CD4-positive, alpha-beta T cell (primary cell): ENCODE measurements at regions not wholly inside any gene's neighbourhood (a gene's known extent, or its start where the extent isn't known, plus 50 kb on each side); places are given as distances from the start of the nearest gene placed in this dataset.

ENCODE experiments used
- ATAC-seq: fragments of 200-7000 bp; cut with Tn5 transposase; one replicate; pipeline ENCODE4 v1.10.0; 2022; ENCODE audit warnings: mild to moderate bottlenecking; ENCODE audit not compliant: poor library complexity
- CTCF ChIA-PET: fragments of 350-600 bp; sonication (Branson Sonifier 250); formaldehyde crosslinking; loops from one replicate; lab custom pipeline; 2021; ENCODE audit warnings: antibody characterized with exemption, inconsistent platforms; lab: Charles Lee
- POLR2A ChIA-PET: fragments of 350-600 bp; sonication (Branson Sonifier 250); formaldehyde crosslinking; loops from one replicate; lab custom pipeline; 2021; ENCODE audit warnings: antibody characterized with exemption, inconsistent platforms; lab: Charles Lee
- DNase-seq, 14 experiments: peaks; one replicate each; pipeline ENCODE4 v3.0.0-alpha.2; 2013 to 2020; ENCODE audit warnings: mixed read lengths in 2 of 14
- H3K27ac ChIP-seq, 2 donors: one replicate each; pipeline versions ENCODE4 v1.5.1 to v1.7.0; 2013; ENCODE audit warnings: low read length in 2 of 2, low read depth in 1 of 2, mild to moderate bottlenecking in 1 of 2
- H3K27me3 ChIP-seq, 2 experiments: 1 replicate in 1 of 2; 2 replicates in 1 of 2; pipeline versions ENCODE4 v1.6.1 to v1.7.0; 2013; ENCODE audit warnings: low read length in 2 of 2, control low read depth in 1 of 2, mild to moderate bottlenecking in 1 of 2, moderate library complexity in 1 of 2; ENCODE audit not compliant: insufficient read depth in 2 of 2, control insufficient read depth in 1 of 2
- H3K36me3 ChIP-seq: one replicate; pipeline ENCODE4 v1.6.1; 2013; ENCODE audit warnings: low read length, control low read depth; ENCODE audit not compliant: insufficient read depth
- H3K4me1 ChIP-seq: one replicate; pipeline ENCODE4 v1.6.1; 2013; ENCODE audit warnings: low read length, control low read depth; ENCODE audit not compliant: insufficient read depth
- H3K4me3 ChIP-seq: one replicate; pipeline ENCODE4 v1.5.1; 2013; ENCODE audit warnings: mild to moderate bottlenecking, low read length, moderate library complexity
- H3K9me3 ChIP-seq, 2 experiments: 1 replicate in 1 of 2; 2 replicates in 1 of 2; pipeline versions ENCODE4 v1.6.1 to v1.7.0; 2013; ENCODE audit warnings: low read length in 2 of 2, mild to moderate bottlenecking in 2 of 2, control low read depth in 1 of 2, moderate library complexity in 1 of 2; ENCODE audit not compliant: control insufficient read depth in 1 of 2, insufficient read depth in 1 of 2
- H3K27ac Mint-ChIP-seq: one replicate; pipeline ENCODE4 v1.8.0; 2020; ENCODE audit warnings: mixed read lengths
- H3K27me3 Mint-ChIP-seq: one replicate; pipeline ENCODE4 v1.8.0; 2021; ENCODE audit warnings: mixed read lengths
- H3K36me3 Mint-ChIP-seq: one replicate; pipeline ENCODE4 v1.8.0; 2021; ENCODE audit warnings: low read depth, mixed read lengths
- H3K4me1 Mint-ChIP-seq: one replicate; pipeline ENCODE4 v1.8.0; 2021; ENCODE audit warnings: low read depth, mixed read lengths
- H3K4me3 Mint-ChIP-seq: one replicate; pipeline ENCODE4 v1.8.0; 2020; ENCODE audit warnings: mild to moderate bottlenecking, mixed read lengths
- H3K9me3 Mint-ChIP-seq: one replicate; pipeline ENCODE4 v1.8.0; 2020; ENCODE audit warnings: mixed read lengths
- intact Hi-C, 2 experiments: fragments of 100-400 bp; cut with DNase I in 1 of 2; cut with micrococcal nuclease in 1 of 2; formaldehyde crosslinking; loops; one replicate each; pipeline versions ENCODE4 v1.15.1 to v1.9.0; 2023 to 2025; cut with DNase I, micrococcal nuclease
- TF ChIP-seq, protein P1 (sequence below): fragments of 200-600 bp; IDR thresholded peaks from one replicate; pipeline ENCODE4 v1.8.0; 2022; ENCODE audit warnings: antibody characterized with exemption, mild to moderate bottlenecking

DNA sequence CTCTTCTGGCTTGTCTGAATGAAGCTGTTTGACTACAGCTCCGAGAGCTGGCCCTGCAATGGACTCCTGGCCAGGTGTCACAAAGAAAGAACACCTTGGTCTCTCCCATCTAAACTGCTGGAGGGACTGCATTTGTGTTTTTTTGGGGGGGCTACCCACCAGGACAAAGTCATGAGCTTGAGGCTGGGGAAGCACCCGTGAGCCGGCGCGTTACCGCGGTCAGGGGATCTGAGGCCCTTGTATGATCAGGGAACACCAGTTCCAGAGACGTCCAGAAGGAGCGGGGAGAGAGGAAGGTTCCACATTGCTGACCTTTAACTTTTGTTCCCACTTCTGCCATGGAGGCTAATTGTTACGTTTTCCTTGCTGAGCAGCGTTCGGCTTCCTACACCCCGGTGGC is 84.5 kb upstream of the C1orf174 start:
- H3K36me3 ChIP-seq, result no peaks in the 10 kb centered on the region
- no peaks in the 10 kb centered on the region for H3K9me3 ChIP-seq
- no peaks in the 10 kb centered on the region for H3K4me1 ChIP-seq
- Mint-ChIP-seq H3K4me1 (no peaks in the 10 kb centered on the region), H3K27ac (no peak overlapping the region), H3K9me3 (no peaks in the 10 kb centered on the region), H3K27me3 (peaks cover 17% of the 10 kb centered on the region), H3K36me3 (no peaks in the 10 kb centered on the region), H3K4me3 (no peak overlapping the region)
- ATAC-seq (no peak), DNase-seq (no peak)
- TF ChIP-seq, protein P1, sequence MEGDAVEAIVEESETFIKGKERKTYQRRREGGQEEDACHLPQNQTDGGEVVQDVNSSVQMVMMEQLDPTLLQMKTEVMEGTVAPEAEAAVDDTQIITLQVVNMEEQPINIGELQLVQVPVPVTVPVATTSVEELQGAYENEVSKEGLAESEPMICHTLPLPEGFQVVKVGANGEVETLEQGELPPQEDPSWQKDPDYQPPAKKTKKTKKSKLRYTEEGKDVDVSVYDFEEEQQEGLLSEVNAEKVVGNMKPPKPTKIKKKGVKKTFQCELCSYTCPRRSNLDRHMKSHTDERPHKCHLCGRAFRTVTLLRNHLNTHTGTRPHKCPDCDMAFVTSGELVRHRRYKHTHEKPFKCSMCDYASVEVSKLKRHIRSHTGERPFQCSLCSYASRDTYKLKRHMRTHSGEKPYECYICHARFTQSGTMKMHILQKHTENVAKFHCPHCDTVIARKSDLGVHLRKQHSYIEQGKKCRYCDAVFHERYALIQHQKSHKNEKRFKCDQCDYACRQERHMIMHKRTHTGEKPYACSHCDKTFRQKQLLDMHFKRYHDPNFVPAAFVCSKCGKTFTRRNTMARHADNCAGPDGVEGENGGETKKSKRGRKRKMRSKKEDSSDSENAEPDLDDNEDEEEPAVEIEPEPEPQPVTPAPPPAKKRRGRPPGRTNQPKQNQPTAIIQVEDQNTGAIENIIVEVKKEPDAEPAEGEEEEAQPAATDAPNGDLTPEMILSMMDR, result no peak
- CTCF ChIA-PET, result no interaction called here
- intact Hi-C loops, result no loop called here
- no peak overlapping the region for H3K4me3 ChIP-seq
- POLR2A ChIA-PET, result no interaction called here
- no peak overlapping the region for H3K27ac ChIP-seq
- peaks cover 0 to 2% of the 10 kb centered on the region in 2 experiments for H3K27me3 ChIP-seq

DNA sequence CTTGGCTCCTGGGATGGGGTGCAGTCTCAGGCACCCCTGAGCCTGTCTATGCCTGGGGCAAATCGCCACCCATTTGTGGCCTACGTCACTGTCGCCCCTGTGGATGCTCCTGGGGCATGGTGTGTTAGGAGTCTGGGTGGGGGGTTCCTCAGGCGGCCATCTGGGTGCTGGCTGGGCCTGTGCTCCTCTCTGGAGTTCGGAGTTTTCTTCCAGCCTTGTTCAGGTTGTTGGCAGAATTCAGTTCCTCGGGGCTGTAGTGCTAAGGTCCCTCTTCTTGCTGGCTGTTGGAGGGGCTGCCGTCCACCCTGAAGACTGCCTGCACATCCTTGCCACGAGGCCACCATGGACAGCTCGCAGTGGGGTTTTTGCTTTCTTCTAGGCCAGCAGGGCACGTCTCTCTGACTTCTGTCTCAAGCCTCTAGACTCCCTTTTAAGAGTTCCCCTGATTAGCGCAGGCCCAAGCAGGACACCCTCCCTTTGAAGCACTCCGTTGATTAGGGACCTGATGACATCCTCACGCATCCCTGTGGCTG is 86.7 kb upstream of the C1orf174 start:
- ATAC-seq (no peak), DNase-seq (no peak)
- POLR2A ChIA-PET, result no interaction called here
- Histone ChIP-seq H3K36me3 (no peaks in the 10 kb centered on the region), H3K27me3 (peaks cover 0 to 2% of the 10 kb centered on the region in 2 experiments), H3K4me3 (no peak overlapping the region), H3K4me1 (no peaks in the 10 kb centered on the region), H3K9me3 (peaks cover 0 to 4% of the 10 kb centered on the region in 2 experiments), H3K27ac (no peak overlapping the region)
- Mint-ChIP-seq H3K4me1 (no peaks in the 10 kb centered on the region), H3K27me3 (peaks cover 25% of the 10 kb centered on the region), H3K36me3 (no peaks in the 10 kb centered on the region), H3K4me3 (no peak overlapping the region), H3K9me3 (no peaks in the 10 kb centered on the region), H3K27ac (no peak overlapping the region)
- intact Hi-C loops, result no loop called here
- CTCF ChIA-PET, result no interaction called here
- TF ChIP-seq, protein P1, result no peak

DNA sequence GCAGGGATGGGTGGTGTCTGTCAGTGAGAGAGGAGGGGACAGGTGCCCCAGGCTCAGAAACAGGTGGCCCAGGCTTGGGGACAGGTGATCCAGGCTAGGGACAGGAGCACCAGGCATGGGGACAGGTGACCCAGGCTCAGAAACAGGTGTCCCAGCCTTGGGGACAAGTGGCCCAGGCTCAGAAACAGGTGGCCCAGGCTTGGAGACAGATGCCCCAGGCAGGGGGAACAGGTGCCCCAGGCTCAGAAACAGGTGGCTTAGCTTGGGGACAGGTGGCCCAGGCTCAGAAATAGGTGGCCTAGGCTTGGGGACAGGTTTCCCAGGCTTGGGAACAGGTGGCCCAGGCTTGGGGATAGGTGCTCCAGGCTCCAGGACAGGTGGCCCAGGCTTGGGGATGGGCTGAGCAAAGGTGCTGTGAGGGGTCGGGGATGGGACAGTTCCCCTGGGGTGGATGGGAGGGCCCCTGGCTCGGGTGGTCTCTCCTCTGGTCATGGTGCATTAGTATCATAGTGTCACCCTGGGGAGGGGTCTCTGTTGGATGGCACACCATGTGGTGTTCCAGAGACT is 87.7 kb upstream of the C1orf174 start:
- Mint-ChIP-seq H3K36me3 (no peaks in the 10 kb centered on the region), H3K27ac (no peak overlapping the region), H3K9me3 (peaks cover 2% of the 10 kb centered on the region), H3K27me3 (peaks cover 28% of the 10 kb centered on the region), H3K4me1 (no peaks in the 10 kb centered on the region), H3K4me3 (no peak overlapping the region)
- no peaks in the 10 kb centered on the region for H3K36me3 ChIP-seq
- peaks cover 0 to 2% of the 10 kb centered on the region in 2 experiments for H3K27me3 ChIP-seq
- no peak overlapping the region for H3K4me3 ChIP-seq
- DNase-seq (no peak), ATAC-seq (no peak)
- no peaks in the 10 kb centered on the region for H3K4me1 ChIP-seq
- no peak overlapping the region for H3K27ac ChIP-seq
- CTCF ChIA-PET, result no interaction called here
- TF ChIP-seq, protein P1, result no peak
- intact Hi-C loops, result no loop called here
- peaks cover 0 to 4% of the 10 kb centered on the region in 2 experiments for H3K9me3 ChIP-seq
- POLR2A ChIA-PET, result no interaction called here
